ENCODE measurements at regions not wholly inside any gene's neighbourhood (a gene's known extent, or its start where the extent isn't known, plus 50 kb on each side); places are given as distances from the start of the nearest gene placed in this dataset.

DNA sequence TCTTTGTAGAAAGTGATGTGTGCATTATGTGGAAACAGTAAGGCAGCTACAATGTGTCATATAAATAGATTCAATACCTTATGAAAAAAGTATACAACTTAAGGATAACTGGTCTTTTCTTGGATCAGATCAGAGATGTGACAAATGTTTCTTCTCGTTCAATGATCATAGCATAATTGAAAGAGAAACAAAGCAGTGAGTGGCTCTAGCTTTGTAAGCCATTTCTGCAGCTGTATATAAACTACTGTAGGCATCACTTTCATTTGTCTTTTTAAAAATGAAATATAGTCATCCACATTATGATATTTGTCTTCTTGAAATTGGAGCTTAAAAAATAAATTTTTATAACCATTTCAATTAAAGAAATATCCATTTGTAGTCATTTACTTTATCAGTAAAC lies 63.8 kb upstream of the LMO3 start:
- ATAC-seq (no peak), DNase-seq (ENCODE audit: extremely low read depth in 1 of 4, low spot score in 3 of 4) (no peak), FAIRE-seq (no peak)
- no peaks in the 10 kb centered on the region for H3K36me3 ChIP-seq (ENCODE audit: control insufficient read depth, insufficient read depth, low read length)
- no peaks in the 10 kb centered on the region for H3K4me1 ChIP-seq (replicated peaks in 1 of 2; ENCODE audit: control insufficient read depth in 2 of 2, insufficient read depth in 2 of 2, low read length in 2 of 2)
- no peak overlapping the region for H3K4me3 ChIP-seq
- H2AFZ ChIP-seq (ENCODE audit: low read depth, low read length) = no peak overlapping the region
- CTCF ChIA-PET (ENCODE audit: low intra/inter-chr PET ratio) = no interaction called here
- in situ Hi-C loops (cut with MboI) = no loop called here
- H3K27ac ChIP-seq (ENCODE audit: extremely low read depth, low read depth, low read length) = no peak overlapping the region
- no peaks in the 10 kb centered on the region for H4K20me1 ChIP-seq (replicated peaks; ENCODE audit: control insufficient read depth, insufficient read depth, low read length)
- 0% methylated on average over 1 of the region's 1 CpG for WGBS (ENCODE audit: insufficient coverage, low coverage, missing lambda C conversion rate)
- H3K9me3 ChIP-seq (replicated peaks; ENCODE audit: control insufficient read depth, insufficient read depth, low read depth, low read length) = no peaks in the 10 kb centered on the region
- POLR2A ChIA-PET = no interaction called here
- no peak overlapping the region for H3K9ac ChIP-seq (ENCODE audit: insufficient read depth in 1 of 2, low read depth in 2 of 2, low read length in 2 of 2)
- H3K4me2 ChIP-seq (ENCODE audit: insufficient read depth, low read length) = no peak overlapping the region
- H3K79me2 ChIP-seq (ENCODE audit: control insufficient read depth, insufficient read depth, low read length) = no peaks in the 10 kb centered on the region
- BruUV-seq (replicated peaks) = no TSS peak
- no peaks in the 10 kb centered on the region for H3K9me1 ChIP-seq (ENCODE audit: control insufficient read depth, insufficient read depth, low read length)
- intact Hi-C loops (cut with micrococcal nuclease) = no loop called here
- H3K27me3 ChIP-seq (ENCODE audit: control insufficient read depth in 2 of 2, insufficient read depth in 2 of 2, low read length in 2 of 2) = no peaks in the 10 kb centered on the region
- TF ChIP-seq, protein P1, sequence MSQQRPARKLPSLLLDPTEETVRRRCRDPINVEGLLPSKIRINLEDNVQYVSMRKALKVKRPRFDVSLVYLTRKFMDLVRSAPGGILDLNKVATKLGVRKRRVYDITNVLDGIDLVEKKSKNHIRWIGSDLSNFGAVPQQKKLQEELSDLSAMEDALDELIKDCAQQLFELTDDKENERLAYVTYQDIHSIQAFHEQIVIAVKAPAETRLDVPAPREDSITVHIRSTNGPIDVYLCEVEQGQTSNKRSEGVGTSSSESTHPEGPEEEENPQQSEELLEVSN (IDR thresholded peaks at IDR 0.05; ENCODE audit: borderline replicate concordance in 1 of 2, extremely low read depth in 1 of 2, insufficient read depth in 1 of 2, insufficient read length in 1 of 2, low read depth in 1 of 2, low read length in 1 of 2, poor library complexity in 1 of 2, severe bottlenecking in 1 of 2) = no peak
- TF ChIP-seq PHF21A (IDR thresholded peaks at IDR 0.05; ENCODE audit: borderline replicate concordance, low read depth) (no peak), HIVEP1 (CRISPR knock-in tag; IDR thresholded peaks at IDR 0.05) (no peak), TFAM (CRISPR knock-in tag; conservative IDR thresholded peaks at IDR 0.05) (no peak), DNMT1 (IDR thresholded peaks at IDR 0.05) (no peak), ILK (tag; IDR thresholded peaks at IDR 0.05; ENCODE audit: borderline replicate concordance, low read depth) (no peak), SMC3 (conservative IDR thresholded peaks at IDR 0.05; ENCODE audit: insufficient read depth, low read depth, low read length) (no peak), BRD9 (IDR thresholded peaks at IDR 0.05; ENCODE audit: low read depth, partially characterized antibody) (no peak), CHD1 (IDR thresholded peaks at IDR 0.05; ENCODE audit: low read length) (no peak), SP1 (CRISPR knock-in tag; IDR thresholded peaks at IDR 0.05) (no peak), SAFB (IDR thresholded peaks at IDR 0.05; ENCODE audit: borderline replicate concordance, low read depth, low read length) (no peak)
- TF ChIP-seq, protein P2, sequence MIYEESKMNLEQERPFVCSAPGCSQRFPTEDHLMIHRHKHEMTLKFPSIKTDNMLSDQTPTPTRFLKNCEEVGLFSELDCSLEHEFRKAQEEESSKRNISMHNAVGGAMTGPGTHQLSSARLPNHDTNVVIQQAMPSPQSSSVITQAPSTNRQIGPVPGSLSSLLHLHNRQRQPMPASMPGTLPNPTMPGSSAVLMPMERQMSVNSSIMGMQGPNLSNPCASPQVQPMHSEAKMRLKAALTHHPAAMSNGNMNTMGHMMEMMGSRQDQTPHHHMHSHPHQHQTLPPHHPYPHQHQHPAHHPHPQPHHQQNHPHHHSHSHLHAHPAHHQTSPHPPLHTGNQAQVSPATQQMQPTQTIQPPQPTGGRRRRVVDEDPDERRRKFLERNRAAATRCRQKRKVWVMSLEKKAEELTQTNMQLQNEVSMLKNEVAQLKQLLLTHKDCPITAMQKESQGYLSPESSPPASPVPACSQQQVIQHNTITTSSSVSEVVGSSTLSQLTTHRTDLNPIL (CRISPR knock-in tag; IDR thresholded peaks at IDR 0.05) = no peak
- TF ChIP-seq, protein P3, sequence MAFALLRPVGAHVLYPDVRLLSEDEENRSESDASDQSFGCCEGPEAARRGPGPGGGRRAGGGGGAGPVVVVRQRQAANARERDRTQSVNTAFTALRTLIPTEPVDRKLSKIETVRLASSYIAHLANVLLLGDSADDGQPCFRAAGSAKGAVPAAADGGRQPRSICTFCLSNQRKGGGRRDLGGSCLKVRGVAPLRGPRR (CRISPR knock-in tag; IDR thresholded peaks at IDR 0.05) = no peak
- TF ChIP-seq, protein P4, sequence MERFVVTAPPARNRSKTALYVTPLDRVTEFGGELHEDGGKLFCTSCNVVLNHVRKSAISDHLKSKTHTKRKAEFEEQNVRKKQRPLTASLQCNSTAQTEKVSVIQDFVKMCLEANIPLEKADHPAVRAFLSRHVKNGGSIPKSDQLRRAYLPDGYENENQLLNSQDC (CRISPR knock-in tag; IDR thresholded peaks at IDR 0.05) = no peak
- TF ChIP-seq, protein P5, sequence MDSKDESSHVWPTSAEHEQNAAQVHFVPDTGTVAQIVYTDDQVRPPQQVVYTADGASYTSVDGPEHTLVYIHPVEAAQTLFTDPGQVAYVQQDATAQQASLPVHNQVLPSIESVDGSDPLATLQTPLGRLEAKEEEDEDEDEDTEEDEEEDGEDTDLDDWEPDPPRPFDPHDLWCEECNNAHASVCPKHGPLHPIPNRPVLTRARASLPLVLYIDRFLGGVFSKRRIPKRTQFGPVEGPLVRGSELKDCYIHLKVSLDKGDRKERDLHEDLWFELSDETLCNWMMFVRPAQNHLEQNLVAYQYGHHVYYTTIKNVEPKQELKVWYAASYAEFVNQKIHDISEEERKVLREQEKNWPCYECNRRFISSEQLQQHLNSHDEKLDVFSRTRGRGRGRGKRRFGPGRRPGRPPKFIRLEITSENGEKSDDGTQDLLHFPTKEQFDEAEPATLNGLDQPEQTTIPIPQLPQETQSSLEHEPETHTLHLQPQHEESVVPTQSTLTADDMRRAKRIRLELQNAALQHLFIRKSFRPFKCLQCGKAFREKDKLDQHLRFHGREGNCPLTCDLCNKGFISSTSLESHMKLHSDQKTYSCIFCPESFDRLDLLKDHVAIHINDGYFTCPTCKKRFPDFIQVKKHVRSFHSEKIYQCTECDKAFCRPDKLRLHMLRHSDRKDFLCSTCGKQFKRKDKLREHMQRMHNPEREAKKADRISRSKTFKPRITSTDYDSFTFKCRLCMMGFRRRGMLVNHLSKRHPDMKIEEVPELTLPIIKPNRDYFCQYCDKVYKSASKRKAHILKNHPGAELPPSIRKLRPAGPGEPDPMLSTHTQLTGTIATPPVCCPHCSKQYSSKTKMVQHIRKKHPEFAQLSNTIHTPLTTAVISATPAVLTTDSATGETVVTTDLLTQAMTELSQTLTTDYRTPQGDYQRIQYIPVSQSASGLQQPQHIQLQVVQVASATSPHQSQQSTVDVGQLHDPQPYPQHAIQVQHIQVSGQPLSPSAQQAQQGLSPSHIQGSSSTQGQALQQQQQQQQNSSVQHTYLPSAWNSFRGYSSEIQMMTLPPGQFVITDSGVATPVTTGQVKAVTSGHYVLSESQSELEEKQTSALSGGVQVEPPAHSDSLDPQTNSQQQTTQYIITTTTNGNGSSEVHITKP (IDR thresholded peaks at IDR 0.05; ENCODE audit: partially characterized antibody) = no peak
- TF ChIP-seq, protein P6, sequence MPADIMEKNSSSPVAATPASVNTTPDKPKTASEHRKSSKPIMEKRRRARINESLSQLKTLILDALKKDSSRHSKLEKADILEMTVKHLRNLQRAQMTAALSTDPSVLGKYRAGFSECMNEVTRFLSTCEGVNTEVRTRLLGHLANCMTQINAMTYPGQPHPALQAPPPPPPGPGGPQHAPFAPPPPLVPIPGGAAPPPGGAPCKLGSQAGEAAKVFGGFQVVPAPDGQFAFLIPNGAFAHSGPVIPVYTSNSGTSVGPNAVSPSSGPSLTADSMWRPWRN (IDR thresholded peaks at IDR 0.05; ENCODE audit: low read depth) = no peak

Data from K562 (cell line).